Liver (tissue), 3 donors: ENCODE measurements at regions not wholly inside any gene's neighbourhood (a gene's known extent, or its start where the extent isn't known, plus 50 kb on each side); places are given as distances from the start of the nearest gene placed in this dataset.

Experiments
- GABPA ChIP-seq, 2 donors: IDR thresholded peaks in 1 of 2; conservative IDR thresholded peaks in 1 of 2; 2 replicates each; pipeline ENCODE4 v1.6.1; 2016; ENCODE audit warnings: antibody characterized with exemption in 2 of 2, mild to moderate bottlenecking in 1 of 2, moderate library complexity in 1 of 2
- SP1 ChIP-seq: IDR thresholded peaks from 2 replicates; pipeline ENCODE4 v1.6.1; 2018; ENCODE audit warnings: antibody characterized with exemption, mild to moderate bottlenecking
- YY1 ChIP-seq: IDR thresholded peaks from 2 replicates; pipeline ENCODE4 v1.6.1; 2016; ENCODE audit warnings: antibody characterized with exemption, mild to moderate bottlenecking
- TF ChIP-seq, protein P1 (sequence below): fragments of 150-350 bp; IDR thresholded peaks from 2 replicates; pipeline ENCODE4 v1.5.1; 2017; ENCODE audit warnings: improper control_type of control experiment, low read depth, low read length; ENCODE audit not compliant: missing input control
- TF ChIP-seq, protein P2 (sequence below): IDR thresholded peaks from 2 replicates; pipeline ENCODE4 v1.6.1; 2016; ENCODE audit warnings: antibody characterized with exemption
- TF ChIP-seq, protein P3 (sequence below): IDR thresholded peaks from 2 replicates; pipeline ENCODE4 v1.6.1; 2016; ENCODE audit warnings: antibody characterized with exemption
- donor health status: healthy.
- donor health status: healthy.

DNA sequence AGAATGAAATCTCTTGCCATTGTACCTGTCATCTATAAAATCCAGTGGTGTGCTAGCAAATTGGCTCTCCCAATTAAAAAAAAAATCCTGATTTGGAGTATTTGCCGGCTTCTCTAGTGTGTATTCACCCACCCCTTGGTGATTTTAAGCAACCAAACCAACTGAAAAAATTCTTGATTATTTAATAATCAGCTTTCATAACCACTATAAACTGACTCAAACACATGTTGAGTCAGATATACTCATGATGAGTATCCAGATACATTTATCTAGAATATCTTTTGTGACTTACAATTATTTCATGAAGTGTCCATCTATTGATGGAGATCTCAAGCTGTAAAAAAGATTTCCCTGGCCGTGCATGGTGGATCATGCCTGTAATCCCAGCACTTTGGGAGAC lies 205.4 kb downstream of the RASSF9 start:
- TF ChIP-seq, protein P1, sequence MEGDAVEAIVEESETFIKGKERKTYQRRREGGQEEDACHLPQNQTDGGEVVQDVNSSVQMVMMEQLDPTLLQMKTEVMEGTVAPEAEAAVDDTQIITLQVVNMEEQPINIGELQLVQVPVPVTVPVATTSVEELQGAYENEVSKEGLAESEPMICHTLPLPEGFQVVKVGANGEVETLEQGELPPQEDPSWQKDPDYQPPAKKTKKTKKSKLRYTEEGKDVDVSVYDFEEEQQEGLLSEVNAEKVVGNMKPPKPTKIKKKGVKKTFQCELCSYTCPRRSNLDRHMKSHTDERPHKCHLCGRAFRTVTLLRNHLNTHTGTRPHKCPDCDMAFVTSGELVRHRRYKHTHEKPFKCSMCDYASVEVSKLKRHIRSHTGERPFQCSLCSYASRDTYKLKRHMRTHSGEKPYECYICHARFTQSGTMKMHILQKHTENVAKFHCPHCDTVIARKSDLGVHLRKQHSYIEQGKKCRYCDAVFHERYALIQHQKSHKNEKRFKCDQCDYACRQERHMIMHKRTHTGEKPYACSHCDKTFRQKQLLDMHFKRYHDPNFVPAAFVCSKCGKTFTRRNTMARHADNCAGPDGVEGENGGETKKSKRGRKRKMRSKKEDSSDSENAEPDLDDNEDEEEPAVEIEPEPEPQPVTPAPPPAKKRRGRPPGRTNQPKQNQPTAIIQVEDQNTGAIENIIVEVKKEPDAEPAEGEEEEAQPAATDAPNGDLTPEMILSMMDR = no peak
- TF ChIP-seq, protein P2, sequence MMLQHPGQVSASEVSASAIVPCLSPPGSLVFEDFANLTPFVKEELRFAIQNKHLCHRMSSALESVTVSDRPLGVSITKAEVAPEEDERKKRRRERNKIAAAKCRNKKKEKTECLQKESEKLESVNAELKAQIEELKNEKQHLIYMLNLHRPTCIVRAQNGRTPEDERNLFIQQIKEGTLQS = no peak
- no peak for TF ChIP-seq GABPA (IDR thresholded peaks at IDR 0.05 in 1 of 2, conservative IDR thresholded peaks at IDR 0.05 in 1 of 2)
- no peak for TF ChIP-seq YY1
- TF ChIP-seq SP1 = no peak
- TF ChIP-seq, protein P3, sequence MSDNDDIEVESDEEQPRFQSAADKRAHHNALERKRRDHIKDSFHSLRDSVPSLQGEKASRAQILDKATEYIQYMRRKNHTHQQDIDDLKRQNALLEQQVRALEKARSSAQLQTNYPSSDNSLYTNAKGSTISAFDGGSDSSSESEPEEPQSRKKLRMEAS = no peak
